Stimulated activated naive B cell treated with anti-CD40 and anti-IgM and Interleukin-4, amounts not matched to agents 10 μg/mL and 1 μg/mL and 100 μg/mL, for 72 hours (primary cell): ENCODE measurements at regions not wholly inside any gene's neighbourhood (a gene's known extent, or its start where the extent isn't known, plus 50 kb on each side); places are given as distances from the start of the nearest gene placed in this dataset.
A peak's percentile ranks its signal among the peaks of the same experiment; 100 is the strongest.
"Not testable (repeated sequence)": the region's sequence is repeated elsewhere in the genome, so short reads cannot be mapped to it uniquely, and the experiment has no call there.

Source experiments
- ATAC-seq, 2 donors: fragments of 150-1000 bp; cut with Tn5 transposase; replicated peaks; 2 replicates each; pipeline ENCODE4 v1.10.0; 2021; ENCODE audit warnings: moderate library complexity in 1 of 2
- DNase-seq: peaks from one replicate; pipeline ENCODE4 v3.0.0; 2021
- H3K27ac Mint-ChIP-seq: one replicate; pipeline ENCODE4 v1.8.0; 2022; ENCODE audit warnings: mild to moderate bottlenecking, mixed read lengths
- H3K27me3 Mint-ChIP-seq, 2 donors: one replicate each; pipeline ENCODE4 v1.8.0; 2022; ENCODE audit warnings: mixed read lengths in 2 of 2
- H3K36me3 Mint-ChIP-seq, 2 donors: one replicate each; pipeline ENCODE4 v1.8.0; 2022; ENCODE audit warnings: mixed read lengths in 2 of 2, mild to moderate bottlenecking in 1 of 2
- H3K4me1 Mint-ChIP-seq, 2 donors: one replicate each; pipeline ENCODE4 v1.8.0; 2022; ENCODE audit warnings: mixed read lengths in 2 of 2, mild to moderate bottlenecking in 1 of 2
- H3K4me3 Mint-ChIP-seq, 2 donors: one replicate each; pipeline ENCODE4 v1.8.0; 2022; ENCODE audit warnings: mild to moderate bottlenecking in 2 of 2, mixed read lengths in 2 of 2, moderate library complexity in 1 of 2
- H3K9me3 Mint-ChIP-seq, 2 donors: one replicate each; pipeline ENCODE4 v1.8.0; 2022; ENCODE audit warnings: mixed read lengths in 2 of 2, mild to moderate bottlenecking in 1 of 2

GRCh38 chr6:137297887-137298286, 78.7 kb upstream of the IFNGR1 start:
- Mint-ChIP-seq H3K27ac (no peak overlapping the region), H3K27me3 (no peaks in the 10 kb centered on the region), H3K36me3 (no peaks in the 10 kb centered on the region), H3K4me3 (no peak overlapping the region), H3K9me3 (peaks cover 0 to under 1% of the 10 kb centered on the region in 2 donors), H3K4me1 (peaks cover 0 to 4% of the 10 kb centered on the region in 2 donors)
- DNase-seq, result no peak
- ATAC-seq, result no peak

DNA sequence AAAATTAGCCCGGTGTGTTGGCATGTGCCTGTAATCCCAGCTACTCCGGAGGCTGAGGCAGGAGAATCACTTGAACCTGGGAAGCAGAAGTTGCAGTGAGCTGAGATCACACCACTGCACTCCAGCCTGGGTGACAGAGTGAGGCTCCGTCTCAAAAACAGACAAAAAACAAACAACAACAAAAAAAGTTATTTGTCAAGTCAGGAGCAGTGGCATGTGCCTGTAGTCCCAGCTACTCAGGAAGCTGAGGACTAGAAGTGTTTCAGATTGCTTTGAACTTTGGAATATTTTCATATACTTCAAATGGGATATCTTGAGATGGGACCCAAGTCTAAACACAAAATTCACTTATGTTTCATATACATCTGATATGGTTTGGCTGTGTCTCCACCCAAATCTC, 73.1 kb upstream of the IFNGR1 start:
- H3K9me3 Mint-ChIP-seq, ATAC-seq, H3K36me3 Mint-ChIP-seq, DNase-seq, H3K27ac Mint-ChIP-seq, H3K27me3 Mint-ChIP-seq, H3K4me3 Mint-ChIP-seq: not testable (repeated sequence)
- peaks cover 8 to 12% of the 10 kb centered on the region in 2 donors for H3K4me1 Mint-ChIP-seq

DNA sequence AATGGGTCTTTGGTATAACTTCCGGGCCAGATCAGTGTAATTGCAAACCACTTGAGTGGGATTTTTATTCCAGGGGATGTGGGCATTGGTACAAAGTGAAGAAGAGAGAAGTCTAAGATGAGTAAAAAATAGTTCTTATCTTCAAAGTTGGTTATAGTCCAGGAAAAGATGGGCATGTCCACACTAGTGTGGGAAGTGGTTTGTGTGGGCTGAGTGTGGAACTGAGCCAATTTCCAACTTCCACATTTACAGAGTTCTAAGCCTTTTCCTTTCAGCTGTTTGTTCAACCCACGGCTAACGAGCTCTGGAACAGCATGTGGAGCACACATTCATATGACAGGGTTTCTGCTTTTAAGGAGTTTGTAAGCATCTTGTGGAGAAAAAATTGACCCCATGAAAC, 72.3 kb upstream of the IFNGR1 start:
- Mint-ChIP-seq H3K4me1 (peaks cover 8 to 12% of the 10 kb centered on the region in 2 donors), H3K27me3 (no peaks in the 10 kb centered on the region), H3K4me3 (no peak overlapping the region), H3K9me3 (peaks cover 0 to 4% of the 10 kb centered on the region in 2 donors), H3K36me3 (no peaks in the 10 kb centered on the region), H3K27ac (no peak overlapping the region)
- no peak for DNase-seq
- peak; percentile 50 to 54 for ATAC-seq

DNA sequence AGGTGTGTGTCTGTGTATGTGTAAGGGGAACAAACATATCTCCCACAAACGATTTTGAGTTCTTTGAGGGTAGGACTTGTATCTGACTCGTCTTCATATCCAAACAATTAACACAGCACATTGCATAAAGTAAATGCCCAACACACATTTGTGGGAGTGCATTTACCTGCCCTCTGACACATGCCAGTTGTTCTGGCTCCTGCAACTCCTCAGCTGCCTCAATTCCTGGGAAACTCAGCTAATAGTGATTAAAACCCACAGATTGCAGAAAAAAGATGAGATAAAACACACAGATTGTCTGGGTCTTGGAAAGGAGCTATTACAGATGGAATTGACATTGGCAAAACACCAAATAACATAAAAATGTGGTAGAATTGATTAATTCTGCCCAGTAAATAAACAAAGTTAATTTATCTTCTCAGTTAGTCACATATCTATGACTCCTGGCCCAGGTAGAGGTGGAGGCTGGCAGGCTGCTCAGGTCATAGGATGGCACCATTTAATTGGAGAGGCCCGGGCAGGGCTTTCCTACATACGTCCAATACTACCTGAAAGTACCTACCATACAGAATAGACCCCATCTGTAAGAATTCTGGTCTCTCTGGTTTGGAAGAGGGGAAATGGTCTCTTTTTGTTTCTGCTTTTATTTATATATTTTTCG, 71.5 kb upstream of the IFNGR1 start:
- H3K27ac Mint-ChIP-seq, result no peak overlapping the region
- no peak overlapping the region for H3K4me3 Mint-ChIP-seq
- H3K36me3 Mint-ChIP-seq, result no peaks in the 10 kb centered on the region
- no peak for DNase-seq
- no peak for ATAC-seq
- no peaks in the 10 kb centered on the region for H3K27me3 Mint-ChIP-seq
- H3K9me3 Mint-ChIP-seq, result peaks cover 0 to 4% of the 10 kb centered on the region in 2 donors
- peaks cover 8 to 12% of the 10 kb centered on the region in 2 donors for H3K4me1 Mint-ChIP-seq

DNA sequence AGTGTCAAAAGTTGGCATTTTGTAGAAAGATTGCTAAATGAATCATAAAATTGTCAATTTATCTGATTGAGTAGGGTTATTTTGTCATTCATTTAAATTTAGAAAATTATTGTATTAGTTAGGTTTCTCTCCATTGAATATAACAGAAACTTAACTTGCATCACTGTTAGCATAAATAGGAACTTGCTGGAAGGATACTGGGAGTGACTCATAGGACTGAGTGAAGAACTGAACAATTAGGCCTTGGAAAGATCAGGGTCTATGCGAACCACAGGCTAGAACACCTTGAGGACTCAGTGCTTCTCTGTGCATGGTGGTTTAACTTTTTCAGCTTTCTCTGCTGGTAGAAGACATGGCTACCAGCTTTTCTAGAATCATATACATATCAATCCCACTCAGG, 67.7 kb upstream of the IFNGR1 start:
- Mint-ChIP-seq H3K4me1 (peaks cover 32 to 41% of the 10 kb centered on the region in 2 donors), H3K36me3 (no peaks in the 10 kb centered on the region)

DNA sequence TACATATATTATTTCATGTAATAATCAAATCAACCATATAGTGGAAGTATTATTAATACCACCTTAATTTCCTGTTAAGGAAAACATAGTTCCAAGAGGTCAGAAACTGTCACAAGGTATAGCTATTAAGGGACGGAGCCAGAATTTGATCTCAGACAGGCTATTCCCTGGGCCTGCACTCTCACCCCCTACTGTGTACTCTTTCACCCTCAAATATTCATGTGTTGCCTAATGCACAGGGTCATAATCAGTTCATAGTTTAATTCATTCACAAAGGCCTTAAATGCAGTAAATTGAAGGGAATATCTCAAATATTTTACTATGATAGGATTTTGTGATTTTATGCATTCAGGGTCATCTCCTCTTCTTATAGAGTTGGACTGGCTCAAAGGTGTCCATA, 67.2 kb upstream of the IFNGR1 start:
- peaks cover 33 to 43% of the 10 kb centered on the region in 2 donors for H3K4me1 Mint-ChIP-seq
- no peak overlapping the region for H3K4me3 Mint-ChIP-seq
- DNase-seq (no peak), ATAC-seq (no peak)
- no peak overlapping the region for H3K27ac Mint-ChIP-seq
- no peaks in the 10 kb centered on the region for H3K27me3 Mint-ChIP-seq
- H3K36me3 Mint-ChIP-seq, result no peaks in the 10 kb centered on the region
- peaks cover 0 to 4% of the 10 kb centered on the region in 2 donors for H3K9me3 Mint-ChIP-seq

More for the DNA sequence above, 67.7 kb upstream of the IFNGR1 start:
- no peak overlapping the region for H3K4me3 Mint-ChIP-seq
- ATAC-seq, result no peak
- no peaks in the 10 kb centered on the region for H3K27me3 Mint-ChIP-seq
- peaks cover 0 to 4% of the 10 kb centered on the region in 2 donors for H3K9me3 Mint-ChIP-seq
- no peak overlapping the region for H3K27ac Mint-ChIP-seq
- DNase-seq, result no peak

- DNase-seq (no peak), ATAC-seq (no peak)
- H3K4me3 Mint-ChIP-seq, result no peak overlapping the region
- no peak overlapping the region for H3K27ac Mint-ChIP-seq
- H3K36me3 Mint-ChIP-seq, result no peaks in the 10 kb centered on the region
- peaks cover 35 to 47% of the 10 kb centered on the region in 2 donors for H3K4me1 Mint-ChIP-seq
- H3K27me3 Mint-ChIP-seq, result no peaks in the 10 kb centered on the region
- H3K9me3 Mint-ChIP-seq, result peaks cover 0 to 2% of the 10 kb centered on the region in 2 donors
Measured at GRCh38 chr6:137284811-137285110, 65.6 kb upstream of the IFNGR1 start.

DNA sequence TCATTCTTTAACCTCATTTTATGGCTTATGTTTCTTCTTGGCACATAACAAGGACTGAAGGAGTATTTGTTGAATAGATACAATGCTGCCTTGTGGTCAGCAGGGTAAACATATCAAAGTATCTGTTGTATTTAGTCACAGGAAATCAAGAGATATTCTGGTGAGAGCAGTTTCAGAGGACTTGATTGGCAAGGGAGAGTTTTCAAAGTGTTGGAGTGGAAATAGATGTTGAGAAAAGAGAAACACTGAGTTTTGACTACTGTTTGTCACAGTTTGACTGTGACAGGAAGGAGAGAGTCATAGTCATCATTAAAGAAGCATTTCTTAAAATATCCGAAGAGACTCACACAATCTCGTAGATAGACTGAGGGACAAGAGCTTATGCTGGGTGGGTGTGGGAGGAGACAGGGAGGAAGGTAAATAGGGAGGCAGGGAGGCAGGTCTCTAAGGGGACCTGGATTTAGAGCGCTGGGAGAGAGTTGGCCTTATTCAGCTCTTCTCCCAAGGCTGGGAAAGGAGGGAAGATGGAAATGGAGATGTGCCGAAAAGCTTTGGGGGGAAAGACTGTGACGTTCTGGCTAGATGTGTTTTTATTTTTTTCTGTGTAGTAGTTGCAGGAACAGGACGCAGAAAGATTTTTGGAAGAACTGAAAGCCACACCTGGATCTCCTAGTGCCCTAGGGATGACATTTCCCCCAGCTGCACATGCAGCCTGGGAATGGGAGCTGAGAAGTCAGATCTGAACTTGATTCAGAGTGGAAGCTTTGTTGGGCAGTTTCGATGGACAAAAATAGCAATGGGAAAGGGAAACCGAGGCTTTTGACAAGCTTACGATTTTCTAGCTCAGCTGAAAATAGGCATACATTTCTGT, 65.0 kb upstream of the IFNGR1 start:
- peak overlapping the region; percentile 15 for H3K27ac Mint-ChIP-seq
- no peaks in the 10 kb centered on the region for H3K27me3 Mint-ChIP-seq
- peaks cover 41 to 53% of the 10 kb centered on the region in 2 donors for H3K4me1 Mint-ChIP-seq
- H3K4me3 Mint-ChIP-seq, result peak overlapping the region in 1 of 2 donors; percentile 29
- DNase-seq (no peak), ATAC-seq (peak; percentile 67 to 69)
- no peaks in the 10 kb centered on the region for H3K36me3 Mint-ChIP-seq
- peaks cover 0 to 2% of the 10 kb centered on the region in 2 donors for H3K9me3 Mint-ChIP-seq

DNA sequence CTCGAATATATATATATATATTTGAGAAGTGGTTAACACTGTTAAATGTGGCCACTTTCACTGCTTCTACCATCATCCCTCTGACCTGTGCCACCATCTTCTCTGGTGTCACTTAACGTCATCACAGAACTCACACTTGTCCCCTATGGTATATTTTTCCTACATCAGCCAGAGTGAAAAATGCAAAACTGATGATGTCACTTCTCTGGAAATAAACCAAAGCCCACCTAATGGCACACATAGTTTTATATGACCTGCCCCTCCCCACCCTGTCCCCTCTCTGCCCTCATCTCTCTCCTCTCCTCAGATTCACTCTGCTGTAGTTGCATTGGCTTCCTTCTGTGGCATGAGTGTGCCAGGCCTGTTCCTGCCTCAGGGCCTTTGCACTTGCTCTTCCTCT, 63.9 kb upstream of the IFNGR1 start:
- Mint-ChIP-seq H3K27me3 (no peaks in the 10 kb centered on the region), H3K4me1 (peaks cover 46 to 62% of the 10 kb centered on the region in 2 donors), H3K4me3 (peak overlapping the region in 1 of 2 donors; percentile 18), H3K9me3 (peaks cover 0 to 2% of the 10 kb centered on the region in 2 donors), H3K36me3 (no peaks in the 10 kb centered on the region), H3K27ac (no peak overlapping the region)
- DNase-seq (no peak), ATAC-seq (no peak)

GRCh38 chr6:137282254-137282653, 63.1 kb upstream of the IFNGR1 start:
- H3K9me3 Mint-ChIP-seq, result no peaks in the 10 kb centered on the region
- DNase-seq, result peak; percentile 10

DNA sequence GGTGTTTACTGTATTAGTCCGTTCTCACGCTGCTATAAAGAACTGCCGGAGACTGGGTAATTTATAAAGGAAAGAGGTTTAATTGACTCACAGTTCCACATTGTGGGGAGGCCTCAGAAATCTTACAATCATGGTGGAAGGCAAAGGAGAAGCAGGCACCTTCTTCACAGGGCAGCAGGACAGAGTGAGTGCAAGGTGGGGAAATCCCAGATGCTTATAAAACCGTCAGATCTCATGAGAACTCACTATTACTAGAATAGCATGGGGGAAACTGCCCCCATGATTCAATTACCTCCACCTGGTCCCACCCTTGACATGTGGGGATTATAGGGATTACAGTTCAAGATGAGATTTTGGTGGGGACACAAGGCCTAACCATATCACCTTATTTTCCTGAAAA, 60.1 kb upstream of the IFNGR1 start:
- not testable (repeated sequence) for H3K27ac Mint-ChIP-seq, H3K4me3 Mint-ChIP-seq, H3K36me3 Mint-ChIP-seq, H3K9me3 Mint-ChIP-seq, H3K27me3 Mint-ChIP-seq
- DNase-seq (peak; percentile 21), ATAC-seq (peak; percentile 56 to 64)
- H3K4me1 Mint-ChIP-seq, result peaks cover 40 to 54% of the 10 kb centered on the region in 2 donors

More at GRCh38 chr6:137282254-137282653, 63.1 kb upstream of the IFNGR1 start:
- peaks cover 46 to 62% of the 10 kb centered on the region in 2 donors for H3K4me1 Mint-ChIP-seq
- H3K4me3 Mint-ChIP-seq, result peak overlapping the region; percentile 5 to 18
- peak; percentile 85 to 89 for ATAC-seq
- H3K27me3 Mint-ChIP-seq, result no peaks in the 10 kb centered on the region
- no peaks in the 10 kb centered on the region for H3K36me3 Mint-ChIP-seq
- peak overlapping the region; percentile 21 for H3K27ac Mint-ChIP-seq

DNA sequence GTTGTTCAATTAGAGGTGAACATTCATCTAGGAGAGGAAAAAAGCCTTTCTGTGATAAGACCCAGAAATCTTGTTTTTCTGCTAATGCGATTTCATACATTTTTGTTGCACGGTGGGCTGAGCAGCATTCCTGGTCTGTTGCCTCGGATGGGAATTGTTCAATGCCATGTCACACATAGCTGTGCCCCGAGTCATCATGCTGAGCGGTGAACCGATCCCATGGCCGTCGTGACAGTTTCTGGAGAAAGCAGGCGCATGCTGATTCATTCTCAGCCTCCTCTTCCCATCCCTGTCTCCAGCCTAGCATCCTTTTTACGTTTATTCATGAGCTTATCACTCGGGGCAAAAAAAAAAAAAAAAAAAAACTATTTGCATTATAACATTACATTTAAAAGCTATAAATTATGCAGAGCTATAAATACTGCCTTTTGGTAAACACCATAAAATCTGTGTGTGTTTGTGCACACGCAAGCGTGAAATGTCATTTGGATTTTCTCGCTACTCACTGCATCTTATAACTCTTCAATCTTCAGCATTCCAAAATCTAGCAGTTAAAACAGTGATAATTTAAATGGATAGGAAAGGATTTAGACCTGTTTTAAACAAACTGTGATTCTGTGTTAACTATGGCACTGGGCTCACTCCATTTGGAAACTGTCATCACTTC, 58.9 kb upstream of the IFNGR1 start:
- Mint-ChIP-seq H3K4me1 (peaks cover 31 to 42% of the 10 kb centered on the region in 2 donors), H3K4me3 (no peak overlapping the region), H3K27me3 (no peaks in the 10 kb centered on the region), H3K27ac (no peak overlapping the region), H3K36me3 (no peaks in the 10 kb centered on the region), H3K9me3 (no peaks in the 10 kb centered on the region)
- ATAC-seq (no peak), DNase-seq (no peak)

DNA sequence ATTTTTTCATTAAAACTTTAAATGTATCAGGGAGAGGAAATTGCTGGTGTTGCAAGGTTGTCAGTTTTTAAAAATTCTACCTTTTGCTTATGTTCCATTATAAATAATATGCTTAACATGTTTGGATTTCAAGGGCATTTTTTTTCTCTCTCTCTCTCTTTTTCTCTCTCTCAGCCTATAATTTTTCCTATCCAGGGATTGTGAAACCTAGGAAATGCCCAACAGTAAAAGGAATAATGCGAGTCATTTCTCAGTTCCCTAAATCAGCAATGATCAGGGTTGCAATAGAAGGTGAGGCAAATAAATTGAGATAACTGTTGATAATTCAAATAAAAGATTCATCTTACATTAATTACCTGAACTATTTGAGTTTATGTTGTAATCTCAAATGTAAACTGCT, 53.2 kb upstream of the IFNGR1 start:
- DNase-seq, result no peak
- Mint-ChIP-seq H3K4me3 (no peak overlapping the region), H3K27ac (no peak overlapping the region), H3K36me3 (no peaks in the 10 kb centered on the region), H3K27me3 (no peaks in the 10 kb centered on the region), H3K9me3 (peaks cover 4% of the 10 kb centered on the region in 2 donors), H3K4me1 (peaks cover 10 to 32% of the 10 kb centered on the region in 2 donors)
- ATAC-seq, result no peak
